ENCODE measurements at regions not wholly inside any gene's neighbourhood (a gene's known extent, or its start where the extent isn't known, plus 50 kb on each side); places are given as distances from the start of the nearest gene placed in this dataset.

- Histone ChIP-seq H2AK5ac (ENCODE audit: low read length, severe bottlenecking) (no peak overlapping the region), H3K23ac (ENCODE audit: low read length in 2 of 2) (no peak overlapping the region), H4K91ac (ENCODE audit: low read length) (no peak overlapping the region), H3K14ac (ENCODE audit: low read length in 2 of 2) (no peak overlapping the region), H2BK12ac (ENCODE audit: low read length in 2 of 2) (no peak overlapping the region), H3K9me3 (ENCODE audit: control insufficient read depth, low read length) (no peaks in the 10 kb centered on the region), H3K36me3 (ENCODE audit: control insufficient read depth in 1 of 2, insufficient read depth in 2 of 2, low read depth in 1 of 2, low read length in 2 of 2) (no peaks in the 10 kb centered on the region), H2AFZ (ENCODE audit: low read depth, low read length) (no peak overlapping the region), H3K27me3 (ENCODE audit: control insufficient read depth in 1 of 2, insufficient read depth in 1 of 2, low read length in 2 of 2) (no peaks in the 10 kb centered on the region), H4K8ac (ENCODE audit: low read length) (no peak overlapping the region), H3K9ac (ENCODE audit: low read length) (no peak overlapping the region), H3K4me3 (ENCODE audit: insufficient read depth in 1 of 2, low read depth in 1 of 2, low read length in 2 of 2) (no peak overlapping the region), H2BK5ac (ENCODE audit: low read depth, low read length, poor library complexity, severe bottlenecking) (no peak overlapping the region), H3K4ac (ENCODE audit: low read depth in 1 of 2, low read length in 2 of 2) (no peak overlapping the region), H3K18ac (ENCODE audit: low read depth in 1 of 2, low read length in 2 of 2) (no peak overlapping the region), H2BK15ac (ENCODE audit: low read depth, poor library complexity, severe bottlenecking) (no peak overlapping the region), H3K79me1 (replicated peaks; ENCODE audit: low read length, poor library complexity, severe bottlenecking) (no peaks in the 10 kb centered on the region), H3K27ac (ENCODE audit: low read length, poor library complexity, severe bottlenecking) (no peak overlapping the region), H3K4me2 (ENCODE audit: low read length, poor library complexity, severe bottlenecking) (no peak overlapping the region), H3K4me1 (ENCODE audit: control insufficient read depth, insufficient read depth, low read depth, low read length) (no peaks in the 10 kb centered on the region), H2BK120ac (ENCODE audit: low read depth, low read length) (no peak overlapping the region)
- WGBS: 53% methylated on average over 2 of the region's 2 CpGs
- DNase-seq: no peak
Measured at GRCh38 chr4:181608181-181608580, 635.0 kb upstream of the TENM3 start.

GRCh38 chr4:181611033-181611711 lies 632.0 kb upstream of the TENM3 start:
- no peak overlapping the region for H3K4me3 ChIP-seq (ENCODE audit: insufficient read depth in 1 of 2, low read depth in 1 of 2, low read length in 2 of 2)
- H2BK120ac ChIP-seq (ENCODE audit: low read depth, low read length): no peak overlapping the region
- H3K18ac ChIP-seq (ENCODE audit: low read depth in 1 of 2, low read length in 2 of 2): no peak overlapping the region
- no peak overlapping the region for H2AFZ ChIP-seq (ENCODE audit: low read depth, low read length)
- no peak overlapping the region for H2BK5ac ChIP-seq (ENCODE audit: low read depth, low read length, poor library complexity, severe bottlenecking)
- H3K4ac ChIP-seq (ENCODE audit: low read depth in 1 of 2, low read length in 2 of 2): no peak overlapping the region
- no peaks in the 10 kb centered on the region for H3K36me3 ChIP-seq (ENCODE audit: control insufficient read depth in 1 of 2, insufficient read depth in 2 of 2, low read depth in 1 of 2, low read length in 2 of 2)
- H3K79me1 ChIP-seq (replicated peaks; ENCODE audit: low read length, poor library complexity, severe bottlenecking): no peaks in the 10 kb centered on the region
- H3K14ac ChIP-seq (ENCODE audit: low read length in 2 of 2): no peak overlapping the region
- no peak for DNase-seq
- H3K23ac ChIP-seq (ENCODE audit: low read length in 2 of 2): no peak overlapping the region
- no peak overlapping the region for H3K4me2 ChIP-seq (ENCODE audit: low read length, poor library complexity, severe bottlenecking)
- H3K27ac ChIP-seq (ENCODE audit: low read length, poor library complexity, severe bottlenecking): no peak overlapping the region
- H3K4me1 ChIP-seq (ENCODE audit: control insufficient read depth, insufficient read depth, low read depth, low read length): no peaks in the 10 kb centered on the region
- no peak overlapping the region for H2AK5ac ChIP-seq (ENCODE audit: low read length, severe bottlenecking)
- no peaks in the 10 kb centered on the region for H3K27me3 ChIP-seq (ENCODE audit: control insufficient read depth in 1 of 2, insufficient read depth in 1 of 2, low read length in 2 of 2)
- H3K9me3 ChIP-seq (ENCODE audit: control insufficient read depth, low read length): no peaks in the 10 kb centered on the region
- no peak overlapping the region for H2BK12ac ChIP-seq (ENCODE audit: low read length in 2 of 2)
- no peak overlapping the region for H4K8ac ChIP-seq (ENCODE audit: low read length)
- no peak overlapping the region for H4K91ac ChIP-seq (ENCODE audit: low read length)
- no peak overlapping the region for H3K9ac ChIP-seq (ENCODE audit: low read length)
- no peak overlapping the region for H2BK15ac ChIP-seq (ENCODE audit: low read depth, poor library complexity, severe bottlenecking)
- WGBS: 74% methylated on average over 14 of the region's 15 CpGs

- Histone ChIP-seq H2BK5ac (ENCODE audit: low read depth, low read length, poor library complexity, severe bottlenecking) (no peak overlapping the region), H2AFZ (ENCODE audit: low read depth, low read length) (no peak overlapping the region), H3K4me3 (ENCODE audit: insufficient read depth in 1 of 2, low read depth in 1 of 2, low read length in 2 of 2) (no peak overlapping the region), H3K4me1 (ENCODE audit: control insufficient read depth, insufficient read depth, low read depth, low read length) (no peaks in the 10 kb centered on the region), H3K14ac (ENCODE audit: low read length in 2 of 2) (no peak overlapping the region), H3K27me3 (ENCODE audit: control insufficient read depth in 1 of 2, insufficient read depth in 1 of 2, low read length in 2 of 2) (no peaks in the 10 kb centered on the region), H3K36me3 (ENCODE audit: control insufficient read depth in 1 of 2, insufficient read depth in 2 of 2, low read depth in 1 of 2, low read length in 2 of 2) (no peaks in the 10 kb centered on the region), H2BK12ac (ENCODE audit: low read length in 2 of 2) (no peak overlapping the region), H3K9ac (ENCODE audit: low read length) (no peak overlapping the region), H3K4ac (ENCODE audit: low read depth in 1 of 2, low read length in 2 of 2) (no peak overlapping the region), H3K79me1 (replicated peaks; ENCODE audit: low read length, poor library complexity, severe bottlenecking) (no peaks in the 10 kb centered on the region), H4K91ac (ENCODE audit: low read length) (no peak overlapping the region), H3K9me3 (ENCODE audit: control insufficient read depth, low read length) (no peaks in the 10 kb centered on the region), H3K27ac (ENCODE audit: low read length, poor library complexity, severe bottlenecking) (no peak overlapping the region), H2BK15ac (ENCODE audit: low read depth, poor library complexity, severe bottlenecking) (no peak overlapping the region), H3K23ac (ENCODE audit: low read length in 2 of 2) (no peak overlapping the region), H2BK120ac (ENCODE audit: low read depth, low read length) (no peak overlapping the region), H3K18ac (ENCODE audit: low read depth in 1 of 2, low read length in 2 of 2) (no peak overlapping the region), H4K8ac (ENCODE audit: low read length) (no peak overlapping the region), H2AK5ac (ENCODE audit: low read length, severe bottlenecking) (no peak overlapping the region), H3K4me2 (ENCODE audit: low read length, poor library complexity, severe bottlenecking) (no peak overlapping the region)
- DNase-seq: no peak
- 72% methylated on average over 5 of the region's 8 CpGs for WGBS
Measured at GRCh38 chr4:181611946-181612600, 631.1 kb upstream of the TENM3 start.

GRCh38 chr4:181613200-181613599 lies 630.0 kb upstream of the TENM3 start:
- no peak overlapping the region for H3K4me2 ChIP-seq (ENCODE audit: low read length, poor library complexity, severe bottlenecking)

More at GRCh38 chr4:181613200-181613599, 630.0 kb upstream of the TENM3 start:
- Histone ChIP-seq H3K14ac (ENCODE audit: low read length in 2 of 2) (no peak overlapping the region), H2BK12ac (ENCODE audit: low read length in 2 of 2) (no peak overlapping the region), H3K27ac (ENCODE audit: low read length, poor library complexity, severe bottlenecking) (no peak overlapping the region), H2BK5ac (ENCODE audit: low read depth, low read length, poor library complexity, severe bottlenecking) (no peak overlapping the region), H2BK120ac (ENCODE audit: low read depth, low read length) (no peak overlapping the region), H4K8ac (ENCODE audit: low read length) (no peak overlapping the region), H2BK15ac (ENCODE audit: low read depth, poor library complexity, severe bottlenecking) (no peak overlapping the region), H3K36me3 (ENCODE audit: control insufficient read depth in 1 of 2, insufficient read depth in 2 of 2, low read depth in 1 of 2, low read length in 2 of 2) (no peaks in the 10 kb centered on the region), H2AFZ (ENCODE audit: low read depth, low read length) (no peak overlapping the region), H3K9ac (ENCODE audit: low read length) (no peak overlapping the region), H4K91ac (ENCODE audit: low read length) (no peak overlapping the region), H3K18ac (ENCODE audit: low read depth in 1 of 2, low read length in 2 of 2) (no peak overlapping the region), H3K4ac (ENCODE audit: low read depth in 1 of 2, low read length in 2 of 2) (no peak overlapping the region), H3K27me3 (ENCODE audit: control insufficient read depth in 1 of 2, insufficient read depth in 1 of 2, low read length in 2 of 2) (no peaks in the 10 kb centered on the region), H3K4me3 (ENCODE audit: insufficient read depth in 1 of 2, low read depth in 1 of 2, low read length in 2 of 2) (no peak overlapping the region), H3K23ac (ENCODE audit: low read length in 2 of 2) (no peak overlapping the region), H3K9me3 (ENCODE audit: control insufficient read depth, low read length) (no peaks in the 10 kb centered on the region), H3K79me1 (replicated peaks; ENCODE audit: low read length, poor library complexity, severe bottlenecking) (no peaks in the 10 kb centered on the region), H3K4me1 (ENCODE audit: control insufficient read depth, insufficient read depth, low read depth, low read length) (no peaks in the 10 kb centered on the region), H2AK5ac (ENCODE audit: low read length, severe bottlenecking) (no peak overlapping the region)
- 59% methylated on average over 4 of the region's 6 CpGs for WGBS
- DNase-seq: no peak

Measured in mesenchymal stem cell (in vitro differentiated cells and primary cell).